ENCODE measurements at regions not wholly inside any gene's neighbourhood (a gene's known extent, or its start where the extent isn't known, plus 50 kb on each side); places are given as distances from the start of the nearest gene placed in this dataset.
A peak's percentile ranks its signal among the peaks of the same experiment; 100 is the strongest.

- Histone ChIP-seq H3K27ac (no peak overlapping the region), H3K36me3 (ENCODE audit: low read depth) (no peaks in the 10 kb centered on the region), H3K9ac (no peak overlapping the region), H3K9me2 (ENCODE audit: insufficient read depth) (no peaks in the 10 kb centered on the region), H3K4me3 (no peak overlapping the region), H3K27me3 (replicated peaks; ENCODE audit: insufficient read depth) (no peaks in the 10 kb centered on the region), H3F3A (ENCODE audit: insufficient read depth) (peaks cover 6% of the 10 kb centered on the region; the same call in 1 of the 2 replicates), H3K9me3 (ENCODE audit: low read depth) (peaks cover 3% of the 10 kb centered on the region), H3K4me2 (ENCODE audit: unreplicated experiment) (no peak overlapping the region), H3K79me2 (ENCODE audit: insufficient read depth) (no peaks in the 10 kb centered on the region), H3K4me1 (ENCODE audit: insufficient read depth) (peaks cover 14% of the 10 kb centered on the region), H4K20me1 (ENCODE audit: insufficient read depth) (no peaks in the 10 kb centered on the region), H2AFZ (no peak overlapping the region)
- TF ChIP-seq EZH2 (IDR thresholded peaks at IDR 0.05; ENCODE audit: insufficient read depth, poor library complexity, severe bottlenecking) (no peak), EZH2phosphoT487 (IDR thresholded peaks at IDR 0.05; ENCODE audit: insufficient read depth, low read depth) (no peak)
- DNase-seq = no peak
- 82 to 86% methylated on average over 3 of the region's 3 CpGs for WGBS, 2 experiments (ENCODE audit: low coverage in 1 of 2, low lambda C conversion rate in 2 of 2, missing lambda C conversion rate in 2 of 2)
- in situ Hi-C loops (cut with MboI) = no loop called here
These were observed 333.8 kb upstream of the PTBP2 start for GRCh38 chr1:96387785-96388184.

GRCh38 chr1:96388421-96389310, 332.9 kb upstream of the PTBP2 start:
- no peak overlapping the region for H3K4me3 ChIP-seq
- peak; percentile 66 for DNase-seq
- in situ Hi-C loops (cut with MboI) = no loop called here
- no peaks in the 10 kb centered on the region for H3K36me3 ChIP-seq (ENCODE audit: low read depth)
- peak overlapping the region; percentile 40 for H3K4me2 ChIP-seq (ENCODE audit: unreplicated experiment)
- peaks cover 6% of the 10 kb centered on the region; the same call in 1 of the 2 replicates for H3F3A ChIP-seq (ENCODE audit: insufficient read depth)
- H3K27me3 ChIP-seq (replicated peaks; ENCODE audit: insufficient read depth) = no peaks in the 10 kb centered on the region
- 39 to 41% methylated on average over 4 of the region's 4 CpGs for WGBS, 2 experiments (ENCODE audit: low coverage in 1 of 2, low lambda C conversion rate in 2 of 2, missing lambda C conversion rate in 2 of 2)
- peaks cover 14% of the 10 kb centered on the region for H3K4me1 ChIP-seq (ENCODE audit: insufficient read depth)
- H3K79me2 ChIP-seq (ENCODE audit: insufficient read depth) = no peaks in the 10 kb centered on the region
- H3K9ac ChIP-seq = no peak overlapping the region
- H3K9me2 ChIP-seq (ENCODE audit: insufficient read depth) = no peaks in the 10 kb centered on the region
- no peak for TF ChIP-seq EZH2 (IDR thresholded peaks at IDR 0.05; ENCODE audit: insufficient read depth, poor library complexity, severe bottlenecking)
- no peak for TF ChIP-seq EZH2phosphoT487 (IDR thresholded peaks at IDR 0.05; ENCODE audit: insufficient read depth, low read depth)
- 0 out of 2 replicates have a peak overlapping the region, but pooled peaks have one; percentile 16 for H3K27ac ChIP-seq
- no peak overlapping the region for H2AFZ ChIP-seq
- no peaks in the 10 kb centered on the region for H4K20me1 ChIP-seq (ENCODE audit: insufficient read depth)
- no peaks in the 10 kb centered on the region for H3K9me3 ChIP-seq (ENCODE audit: low read depth)

GRCh38 chr1:96400089-96400488, 321.5 kb upstream of the PTBP2 start:
- no peak for DNase-seq
- H3F3A ChIP-seq (ENCODE audit: insufficient read depth) = no peaks in the 10 kb centered on the region
- H3K9me3 ChIP-seq (ENCODE audit: low read depth) = no peaks in the 10 kb centered on the region
- no peaks in the 10 kb centered on the region for H4K20me1 ChIP-seq (ENCODE audit: insufficient read depth)
- H3K4me3 ChIP-seq = no peak overlapping the region
- H3K36me3 ChIP-seq (ENCODE audit: low read depth) = no peaks in the 10 kb centered on the region
- no peak overlapping the region for H3K27ac ChIP-seq
- in situ Hi-C loops (cut with MboI) = no loop called here
- TF ChIP-seq EZH2 (IDR thresholded peaks at IDR 0.05; ENCODE audit: insufficient read depth, poor library complexity, severe bottlenecking) (no peak), EZH2phosphoT487 (IDR thresholded peaks at IDR 0.05; ENCODE audit: insufficient read depth, low read depth) (no peak)
- H3K4me2 ChIP-seq (ENCODE audit: unreplicated experiment) = no peak overlapping the region
- no peaks in the 10 kb centered on the region for H3K4me1 ChIP-seq (ENCODE audit: insufficient read depth)
- H3K79me2 ChIP-seq (ENCODE audit: insufficient read depth) = no peaks in the 10 kb centered on the region
- H2AFZ ChIP-seq = no peak overlapping the region
- H3K27me3 ChIP-seq (replicated peaks; ENCODE audit: insufficient read depth) = no peaks in the 10 kb centered on the region
- no peak overlapping the region for H3K9ac ChIP-seq
- H3K9me2 ChIP-seq (ENCODE audit: insufficient read depth) = no peaks in the 10 kb centered on the region

GRCh38 chr1:96409087-96409486, 312.5 kb upstream of the PTBP2 start:
- Histone ChIP-seq H3K9ac (no peak overlapping the region), H3F3A (ENCODE audit: insufficient read depth) (no peaks in the 10 kb centered on the region), H3K79me2 (ENCODE audit: insufficient read depth) (no peaks in the 10 kb centered on the region), H3K4me1 (ENCODE audit: insufficient read depth) (no peaks in the 10 kb centered on the region), H3K27me3 (replicated peaks; ENCODE audit: insufficient read depth) (no peaks in the 10 kb centered on the region), H3K27ac (no peak overlapping the region), H3K4me3 (no peak overlapping the region), H3K4me2 (ENCODE audit: unreplicated experiment) (no peak overlapping the region), H4K20me1 (ENCODE audit: insufficient read depth) (no peaks in the 10 kb centered on the region), H3K36me3 (ENCODE audit: low read depth) (no peaks in the 10 kb centered on the region), H3K9me2 (ENCODE audit: insufficient read depth) (no peaks in the 10 kb centered on the region), H3K9me3 (ENCODE audit: low read depth) (no peaks in the 10 kb centered on the region), H2AFZ (no peak overlapping the region)
- in situ Hi-C loops (cut with MboI) = no loop called here
- TF ChIP-seq EZH2phosphoT487 (IDR thresholded peaks at IDR 0.05; ENCODE audit: insufficient read depth, low read depth) (no peak), EZH2 (IDR thresholded peaks at IDR 0.05; ENCODE audit: insufficient read depth, poor library complexity, severe bottlenecking) (no peak)
- 69 to 75% methylated on average over 4 of the region's 4 CpGs for WGBS, 2 experiments (ENCODE audit: low coverage in 1 of 2, low lambda C conversion rate in 2 of 2, missing lambda C conversion rate in 2 of 2)
- DNase-seq = no peak
